Activated CD8-positive, alpha-beta memory T cell treated with anti-CD3 and anti-CD28 coated beads, Interleukin-2, amount 50 U/mL, for 24 hours (primary cell): ENCODE measurements at regions not wholly inside any gene's neighbourhood (a gene's known extent, or its start where the extent isn't known, plus 50 kb on each side); places are given as distances from the start of the nearest gene placed in this dataset.
"Not testable (repeated sequence)": the region's sequence is repeated elsewhere in the genome, so short reads cannot be mapped to it uniquely, and the experiment has no call there.

ENCODE experiments used
- DNase-seq: peaks from one replicate; pipeline ENCODE4 v3.0.0-alpha.2; 2020; ENCODE audit errors: extremely low read depth

DNA sequence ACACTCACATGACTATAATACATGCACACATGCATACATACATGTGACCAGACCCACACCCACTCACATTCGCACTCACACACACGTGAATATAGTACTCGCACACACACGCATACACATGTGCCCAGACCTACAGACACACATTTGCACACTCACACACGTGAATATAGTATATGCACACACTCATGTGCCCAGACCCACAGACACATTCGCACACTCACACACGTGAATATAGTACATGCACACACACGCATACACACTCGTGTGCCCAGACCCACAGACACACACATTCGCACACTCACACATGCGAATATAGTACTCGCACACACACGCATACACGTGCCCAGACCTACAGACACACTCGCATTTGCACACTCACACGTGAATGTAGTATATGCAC is 186.9 kb downstream of the NPIPB11 start:
- not testable (repeated sequence) for DNase-seq

DNA sequence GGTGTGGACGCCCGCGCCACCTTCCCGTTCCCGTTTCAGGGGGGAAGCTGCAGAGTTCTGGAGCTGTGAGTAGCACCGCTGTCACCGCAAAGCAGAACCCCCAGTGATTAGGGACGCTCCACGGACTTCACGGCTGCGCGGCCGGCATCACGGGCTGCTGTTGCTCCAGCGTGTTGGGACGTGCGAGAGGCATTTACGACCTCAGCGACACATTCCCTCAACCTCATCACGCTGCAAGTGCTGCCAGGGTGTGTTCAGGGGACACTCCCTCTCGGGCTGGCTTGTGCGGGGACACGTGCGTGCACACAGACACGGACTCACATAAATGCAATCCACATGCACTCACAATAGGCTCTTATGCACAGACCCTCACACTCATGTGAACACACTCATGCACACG is 187.9 kb downstream of the NPIPB11 start:
- DNase-seq: not testable (repeated sequence)

DNA sequence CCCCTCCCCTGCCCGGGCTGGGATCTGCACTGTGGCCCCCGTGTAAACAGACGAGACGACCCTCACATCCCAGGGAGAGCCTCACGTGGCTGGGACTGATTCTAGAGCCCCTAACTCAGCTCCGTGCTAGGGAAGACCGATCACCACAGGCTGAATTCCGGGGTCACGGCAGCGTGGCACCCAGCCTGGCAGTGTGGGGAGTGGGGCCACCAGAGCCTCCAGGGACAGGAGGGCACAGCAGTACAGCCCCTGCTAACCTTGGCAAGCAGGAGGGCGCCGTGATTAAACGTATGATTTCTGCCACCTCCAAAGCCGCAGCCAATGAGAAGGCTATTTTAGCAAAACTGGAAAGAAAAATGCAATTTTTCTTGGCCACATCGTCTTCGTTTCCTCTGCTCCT is 188.3 kb downstream of the NPIPB11 start:
- DNase-seq: not testable (repeated sequence)

DNA sequence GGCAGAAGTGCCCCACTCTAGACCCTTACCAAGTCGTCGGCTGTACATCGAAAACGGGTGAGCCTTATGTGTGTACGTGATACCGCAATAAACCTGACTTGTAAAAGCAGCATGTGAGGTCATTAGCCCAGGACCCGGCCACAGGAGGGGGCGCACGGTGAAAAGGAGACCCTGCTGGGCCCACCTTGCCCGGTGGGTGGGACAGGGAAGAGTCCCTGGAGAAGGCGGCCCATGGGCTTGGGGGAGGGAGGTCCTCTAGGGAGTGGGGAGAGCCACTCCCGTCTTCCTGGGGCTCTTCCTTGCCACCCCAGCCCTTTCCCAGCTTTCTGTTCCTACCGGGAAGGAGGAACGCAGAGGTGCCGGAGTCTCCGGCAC is 188.8 kb downstream of the NPIPB11 start:
- DNase-seq: not testable (repeated sequence)

DNA sequence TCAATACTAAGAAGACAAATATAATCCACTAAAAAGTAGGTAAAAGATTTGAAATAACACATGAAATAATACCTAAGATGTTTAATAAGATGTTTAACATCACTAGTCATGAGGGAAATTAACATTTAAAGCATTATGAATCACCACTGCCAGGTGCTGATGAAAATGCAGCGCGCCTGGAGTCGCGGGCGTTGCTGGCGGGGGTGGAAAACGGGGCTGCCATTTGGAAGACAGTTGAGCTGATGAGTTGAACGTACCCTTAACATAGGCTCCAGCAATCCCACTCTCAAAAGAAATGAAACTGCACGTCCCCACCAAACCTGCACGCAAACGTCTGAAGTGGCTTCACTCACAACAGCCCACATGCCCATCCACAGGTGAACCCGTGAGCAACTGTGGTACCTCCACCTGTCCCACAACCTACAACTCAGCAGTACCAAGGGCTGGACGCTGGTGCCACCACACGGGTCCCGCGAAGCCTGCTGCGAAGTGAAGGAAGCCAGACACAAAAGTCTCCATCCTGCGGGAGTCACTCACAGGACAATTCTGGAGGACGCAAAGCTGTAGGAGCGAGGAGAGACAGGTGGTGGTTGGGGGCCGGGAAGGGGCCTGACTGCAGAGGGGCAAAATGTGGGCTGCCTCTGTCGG is 189.3 kb downstream of the NPIPB11 start:
- not testable (repeated sequence) for DNase-seq

DNA sequence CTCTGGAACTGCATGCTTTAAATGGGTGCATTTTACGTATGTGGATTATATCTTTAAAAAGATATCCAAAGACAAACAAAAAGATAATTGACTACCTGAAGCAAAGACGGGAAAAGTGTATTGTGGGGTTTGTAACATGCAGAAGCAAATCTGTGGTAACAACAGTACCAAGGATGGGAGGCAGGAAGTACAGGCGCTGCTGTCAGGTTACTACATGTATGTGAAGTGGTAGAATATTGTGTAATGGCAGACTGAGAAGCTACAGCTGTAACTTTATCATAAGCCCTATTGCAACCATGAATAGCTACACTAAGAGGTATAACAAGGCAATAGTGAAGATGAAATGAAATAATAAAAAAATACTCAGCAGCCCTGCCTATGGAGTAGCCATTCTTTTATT is 192.7 kb downstream of the NPIPB11 start:
- DNase-seq: not testable (repeated sequence)

DNA sequence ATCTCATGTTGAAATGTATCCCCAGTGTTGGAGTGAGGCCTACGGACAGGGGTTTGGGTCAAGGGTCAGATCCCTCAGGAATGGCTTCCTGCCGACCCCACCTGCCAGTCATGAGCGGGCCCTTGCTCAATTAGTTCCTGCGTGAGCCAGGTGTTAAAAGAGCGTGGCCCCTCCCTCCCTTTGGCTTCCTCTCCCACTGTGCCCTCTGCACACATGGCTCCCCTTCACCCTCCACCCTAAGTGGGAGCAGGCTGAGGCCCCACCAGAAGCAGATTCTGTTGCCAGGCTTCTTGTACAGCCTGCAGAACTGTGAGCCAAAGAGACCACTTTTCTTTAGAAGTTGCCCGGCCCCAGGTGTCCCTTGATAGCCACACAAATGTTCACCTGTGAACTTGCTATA is 193.3 kb downstream of the NPIPB11 start:
- not testable (repeated sequence) for DNase-seq

DNA sequence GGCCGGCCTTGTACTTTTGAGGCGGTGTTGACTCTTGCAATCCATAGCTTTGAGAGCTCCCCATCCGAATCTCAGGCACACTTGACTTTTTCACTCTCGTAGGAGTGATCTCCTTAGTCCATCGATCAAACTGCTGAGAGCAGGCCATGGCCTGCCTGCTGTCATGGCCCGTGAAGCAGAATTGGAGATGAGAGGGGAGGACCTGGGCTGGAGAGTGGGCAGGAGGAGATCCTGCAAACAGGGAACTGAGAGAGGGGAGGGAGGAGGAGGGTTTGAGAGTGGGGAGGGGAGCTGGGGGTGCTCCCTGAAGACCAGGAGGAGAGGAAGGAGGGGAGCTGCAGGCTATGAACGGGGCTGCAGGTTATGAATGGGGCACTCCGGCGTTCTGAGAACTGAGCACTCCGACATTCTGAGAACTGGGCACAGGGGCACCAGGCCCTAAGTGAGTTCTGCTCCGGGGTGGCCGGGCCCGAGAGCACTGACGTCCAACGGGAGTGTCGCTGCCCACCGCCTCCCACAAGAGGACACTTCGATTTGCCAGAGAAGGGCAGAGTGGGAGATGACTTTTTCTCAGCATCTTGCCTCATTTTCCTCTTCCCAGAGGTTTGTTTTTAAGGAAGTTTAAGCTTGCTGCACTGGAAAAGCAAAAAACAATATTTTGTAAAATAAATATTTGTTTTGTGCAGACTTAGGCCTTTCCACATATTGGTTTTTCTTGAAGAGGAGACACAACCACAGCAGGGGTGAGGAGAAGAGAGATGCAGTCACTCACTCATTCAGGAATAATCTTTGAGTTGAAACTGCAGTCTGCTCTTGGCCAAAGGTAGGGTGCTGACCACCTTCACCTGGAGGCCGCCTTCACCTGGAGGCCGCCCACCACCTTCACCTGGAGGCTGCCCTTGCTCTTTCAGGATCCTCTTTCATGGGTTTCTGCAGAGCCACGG is 194.2 kb downstream of the NPIPB11 start:
- not testable (repeated sequence) for DNase-seq

DNA sequence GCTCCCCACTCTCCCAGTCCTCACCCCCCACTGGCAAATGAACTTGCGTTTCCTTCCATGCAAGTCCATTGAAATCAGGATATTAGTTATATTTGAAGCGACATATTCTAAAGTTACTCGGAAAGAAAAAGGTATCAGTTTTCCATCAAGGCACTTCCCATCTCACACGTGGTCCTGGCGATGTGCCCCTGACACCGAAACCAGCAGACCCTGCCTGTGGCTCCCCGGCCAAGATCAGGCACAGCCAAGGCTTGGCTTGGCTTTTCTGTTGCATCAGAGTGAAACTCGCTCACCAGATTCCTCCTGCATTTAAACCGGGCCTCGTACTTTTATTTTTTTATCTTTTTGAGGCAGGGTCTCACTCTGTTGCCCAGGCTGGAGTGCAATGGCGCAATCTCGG is 195.1 kb downstream of the NPIPB11 start:
- not testable (repeated sequence) for DNase-seq

DNA sequence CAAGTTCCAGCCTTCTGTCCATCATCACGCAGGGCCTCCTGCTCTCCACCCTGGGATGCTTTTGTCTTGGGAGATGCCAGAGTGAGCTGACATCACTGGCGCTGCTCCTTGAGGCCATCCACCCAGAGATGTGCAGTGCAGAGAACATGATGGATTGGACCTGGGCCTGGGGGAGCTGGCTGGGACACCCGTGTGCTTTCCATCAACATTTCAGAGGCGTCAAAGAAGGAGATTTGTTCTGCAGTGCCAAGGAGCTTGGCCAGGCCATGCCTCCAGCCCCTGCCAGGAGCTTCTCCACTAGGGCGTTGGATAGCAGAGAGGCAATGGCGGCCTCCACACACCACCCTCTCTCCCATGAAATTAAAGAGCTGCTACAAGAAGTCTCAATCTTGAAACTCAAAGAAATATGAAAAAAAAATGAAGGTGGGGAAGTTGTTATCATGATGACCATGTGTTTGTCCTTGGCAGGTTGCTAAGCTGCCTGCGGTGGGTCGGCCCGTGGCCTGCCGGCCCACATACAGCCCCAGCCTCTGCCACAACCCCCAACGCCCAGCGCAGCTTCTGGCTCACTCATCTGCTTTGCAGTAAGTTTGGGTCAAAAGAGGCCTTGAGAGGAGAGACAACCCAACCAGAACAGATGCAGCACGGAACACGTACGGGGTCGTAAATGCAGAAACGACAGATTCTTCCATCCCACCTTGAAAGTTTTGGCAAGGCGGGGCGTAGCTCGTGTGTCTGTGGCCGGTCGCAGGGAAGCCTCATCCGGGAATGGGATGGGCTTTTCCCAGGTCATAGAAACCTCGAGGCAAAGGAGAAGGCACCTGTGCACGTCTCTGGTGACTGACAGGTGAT is 196.0 kb downstream of the NPIPB11 start:
- not testable (repeated sequence) for DNase-seq

DNA sequence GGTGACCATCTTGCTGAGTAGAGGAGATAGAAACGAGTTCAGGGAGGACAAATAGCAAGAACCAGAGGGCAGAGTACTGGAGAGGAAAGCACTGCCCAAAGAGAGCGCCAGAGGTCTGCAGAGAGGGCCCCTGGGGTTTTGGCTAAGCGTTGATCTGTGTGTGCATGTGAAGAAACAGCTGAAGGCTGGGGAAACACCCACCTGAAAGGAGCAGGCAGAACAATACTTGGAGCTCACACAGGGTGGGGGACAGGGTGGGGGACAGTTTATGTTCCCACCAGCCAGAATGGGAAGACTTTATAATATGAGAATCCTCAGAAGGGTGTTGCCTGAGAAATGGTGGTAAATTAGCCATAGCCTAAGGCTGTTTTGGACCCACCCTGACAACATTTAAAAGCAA is 200.4 kb downstream of the NPIPB11 start:
- DNase-seq: not testable (repeated sequence)

DNA sequence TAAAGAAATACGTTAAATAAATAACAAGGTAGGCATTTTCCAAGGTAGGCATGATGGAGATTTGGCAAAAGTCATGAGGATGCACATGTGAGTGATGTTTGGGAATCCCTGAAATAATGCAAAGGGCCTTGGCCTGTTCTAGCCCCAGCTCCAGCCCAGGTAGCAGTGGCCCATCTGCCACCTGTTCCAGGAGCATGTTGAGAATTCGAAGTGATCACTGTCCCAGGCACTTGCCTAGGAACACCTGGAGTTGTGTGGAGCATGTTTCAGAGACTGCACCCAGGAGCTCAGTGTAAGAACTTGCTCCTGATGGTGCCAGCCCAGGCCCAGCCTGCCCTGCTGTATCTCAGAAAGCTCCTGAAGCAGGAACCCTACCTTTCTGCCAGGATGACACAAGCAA is 201.4 kb downstream of the NPIPB11 start:
- not testable (repeated sequence) for DNase-seq

DNA sequence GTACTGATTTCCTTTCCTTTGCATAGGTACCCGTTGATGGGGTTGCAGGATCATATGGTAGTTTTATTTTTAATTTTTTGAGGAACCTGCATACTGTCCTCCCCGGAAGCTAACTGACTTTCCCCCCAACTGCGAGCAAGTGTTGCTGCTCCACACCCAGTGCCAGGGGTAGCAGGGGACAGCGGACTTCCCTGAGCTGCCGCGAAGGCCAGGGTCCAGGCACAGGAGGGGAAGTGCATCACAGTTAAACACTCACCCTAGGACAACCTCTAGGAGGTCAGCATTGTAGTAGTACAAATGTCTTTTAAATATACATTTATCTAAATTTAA is 201.7 kb downstream of the NPIPB11 start:
- DNase-seq: no peak

DNA sequence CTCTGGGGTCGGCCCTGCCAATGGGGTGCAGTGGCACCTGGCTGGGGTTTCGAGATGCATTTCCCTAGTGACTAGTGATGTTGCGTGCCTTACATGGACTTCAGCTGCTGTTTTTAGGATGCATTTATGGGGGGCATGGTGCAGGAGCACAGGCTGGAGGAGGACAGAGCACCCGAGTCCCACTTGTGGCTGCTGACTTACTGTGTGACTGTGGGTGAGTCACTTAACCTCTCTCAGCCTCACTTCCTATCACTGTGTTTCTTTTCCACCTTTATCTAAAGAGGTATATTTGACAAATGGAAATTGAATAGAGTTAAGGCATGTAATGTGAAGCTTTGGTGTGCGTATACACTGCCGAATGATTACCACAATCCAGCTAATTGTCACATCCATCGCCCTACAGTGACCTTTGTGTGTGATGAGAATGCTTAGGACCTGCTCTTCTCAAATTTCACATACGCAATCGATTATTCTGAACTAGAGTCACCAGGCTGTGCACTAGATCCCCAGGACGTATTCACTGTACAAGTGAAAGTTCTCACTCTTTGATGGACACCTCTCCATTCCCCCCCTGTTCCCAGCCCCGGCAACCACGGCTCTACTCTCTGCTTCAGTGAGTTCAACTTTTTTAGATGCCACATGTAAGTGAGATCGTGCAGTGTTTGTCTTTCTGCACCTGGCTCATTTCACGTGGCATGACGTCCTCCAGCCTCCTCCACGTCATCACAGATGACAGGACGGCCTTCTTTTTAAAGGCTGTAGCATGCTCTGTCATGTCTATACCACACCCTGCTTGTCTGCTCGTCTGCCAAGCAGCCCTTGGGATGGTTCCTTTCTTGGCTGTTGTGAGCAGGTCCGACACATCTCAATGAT is 202.3 kb downstream of the NPIPB11 start:
- not testable (repeated sequence) for DNase-seq

DNA sequence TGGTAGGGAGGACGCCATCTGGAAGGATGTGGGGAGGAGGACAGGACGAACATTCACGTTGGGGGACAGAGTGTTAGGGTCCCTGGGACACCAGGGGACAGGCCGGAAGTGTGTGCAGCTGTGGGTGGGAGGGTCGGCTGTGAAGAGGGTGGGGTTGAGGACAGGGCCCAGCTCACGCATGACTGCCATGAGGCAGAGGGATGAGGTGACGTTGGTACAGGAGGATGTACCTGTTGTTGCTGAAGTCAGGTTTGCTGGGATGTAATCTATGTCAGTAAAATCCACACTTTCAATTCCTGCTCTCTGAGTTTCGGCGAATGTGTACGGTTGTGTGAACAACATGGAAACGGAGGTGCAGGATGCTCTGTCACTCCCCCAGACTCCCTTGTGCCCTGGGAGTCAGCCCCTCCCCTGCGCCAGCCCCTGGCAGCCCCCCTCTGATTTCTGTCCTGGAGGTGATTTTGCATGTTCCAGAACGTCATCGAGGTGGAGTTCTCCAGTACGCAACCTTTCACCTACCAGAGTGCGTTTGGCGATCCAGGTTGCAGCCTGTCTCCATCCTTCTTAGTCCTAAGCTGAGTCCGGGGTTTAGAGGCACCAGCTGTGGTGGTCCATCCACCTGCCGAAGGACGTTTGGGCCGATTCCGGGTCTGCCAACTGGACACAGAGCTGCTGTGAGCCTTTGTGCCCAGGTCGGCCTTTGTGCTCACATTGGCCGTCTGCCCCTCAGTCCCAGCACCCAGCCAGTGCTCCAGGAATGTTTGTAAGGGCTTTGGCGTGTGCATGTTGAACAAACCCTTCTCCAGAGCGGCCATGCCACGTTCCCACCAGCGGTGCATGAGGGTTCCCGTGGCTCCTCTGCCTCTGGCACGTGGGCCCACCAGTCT is 203.2 kb downstream of the NPIPB11 start:
- not testable (repeated sequence) for DNase-seq

DNA sequence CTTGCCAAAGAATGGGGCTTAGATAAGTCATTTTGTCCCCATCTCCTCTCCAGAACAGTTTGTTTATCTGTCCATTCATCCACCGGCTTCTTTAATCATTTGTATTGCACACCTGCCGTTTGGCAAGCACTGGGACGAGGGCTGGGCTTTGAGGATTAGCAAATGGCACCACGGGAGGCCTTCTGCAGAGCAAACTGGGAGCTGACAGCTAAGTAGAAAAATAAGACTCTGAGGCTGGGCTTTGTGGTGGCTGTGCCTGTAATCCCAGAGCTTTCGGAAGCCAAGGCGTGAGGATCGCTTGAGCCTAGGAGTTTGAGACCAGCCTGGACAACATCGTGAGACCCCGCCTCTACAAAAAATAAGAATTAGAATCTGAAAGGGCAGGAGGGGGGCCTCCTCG is 203.9 kb downstream of the NPIPB11 start:
- DNase-seq: not testable (repeated sequence)

DNA sequence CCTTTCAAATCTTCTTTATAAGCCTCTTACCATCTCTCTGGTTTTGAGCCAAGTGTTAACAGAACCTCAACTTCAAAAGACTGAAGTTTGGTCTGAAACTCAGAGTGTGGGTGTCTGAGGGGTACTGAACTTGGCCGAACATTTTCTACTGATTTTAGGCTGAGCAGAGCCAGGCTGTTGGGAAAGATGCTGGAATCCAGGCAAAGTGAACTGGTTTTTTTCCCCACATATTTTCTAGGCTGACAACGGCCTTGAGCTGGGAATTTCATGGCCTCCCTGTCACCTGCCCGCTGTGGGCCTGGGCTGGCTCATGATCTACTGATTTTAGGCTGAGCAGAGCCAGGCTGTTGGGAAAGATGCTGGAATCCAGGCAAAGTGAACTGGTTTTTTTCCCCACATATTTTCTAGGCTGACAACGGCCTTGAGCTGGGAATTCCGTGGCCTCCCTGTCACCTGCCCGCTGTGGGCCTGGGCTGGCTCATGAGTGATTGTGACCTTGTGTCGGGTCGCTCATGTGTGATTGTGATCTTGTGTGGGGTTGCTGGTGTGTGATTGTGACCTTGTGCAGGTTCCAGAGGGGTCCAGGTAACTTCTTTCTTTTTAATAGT is 204.4 kb downstream of the NPIPB11 start:
- not testable (repeated sequence) for DNase-seq

DNA sequence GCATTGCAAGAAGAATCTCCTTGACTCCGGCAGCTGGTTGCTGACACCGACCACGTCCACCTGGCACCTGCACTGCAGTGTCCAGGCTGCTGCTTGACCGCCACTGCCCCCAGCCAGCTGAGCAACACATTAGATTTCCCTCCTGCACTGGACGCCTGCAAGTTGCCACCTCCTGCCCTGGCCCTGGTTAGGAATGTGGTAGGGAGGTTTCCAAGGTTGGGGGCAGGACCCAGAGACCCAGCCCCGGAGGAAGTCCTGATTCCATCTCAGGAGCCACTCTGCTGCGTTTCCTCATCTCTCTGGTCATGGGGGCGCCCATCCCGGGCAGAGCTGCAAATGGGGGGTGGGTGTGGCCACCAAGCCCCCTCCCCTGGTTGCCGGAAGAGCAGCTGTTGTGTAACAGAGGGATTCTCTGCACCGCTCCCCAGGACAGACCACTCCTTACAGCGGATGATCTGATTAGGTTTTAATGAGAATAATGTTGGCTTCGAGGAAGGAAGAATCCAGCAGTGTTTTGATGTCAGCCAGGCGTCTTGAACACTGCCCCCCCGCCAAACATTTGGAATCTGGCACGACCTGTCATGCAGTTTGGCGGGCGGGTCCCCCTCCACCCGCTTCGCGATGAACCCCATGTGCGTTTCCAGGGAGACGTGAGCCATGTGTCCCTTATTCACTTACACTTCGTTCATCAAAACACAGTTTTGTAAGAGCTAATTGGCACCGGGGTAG is 205.1 kb downstream of the NPIPB11 start:
- DNase-seq: not testable (repeated sequence)

DNA sequence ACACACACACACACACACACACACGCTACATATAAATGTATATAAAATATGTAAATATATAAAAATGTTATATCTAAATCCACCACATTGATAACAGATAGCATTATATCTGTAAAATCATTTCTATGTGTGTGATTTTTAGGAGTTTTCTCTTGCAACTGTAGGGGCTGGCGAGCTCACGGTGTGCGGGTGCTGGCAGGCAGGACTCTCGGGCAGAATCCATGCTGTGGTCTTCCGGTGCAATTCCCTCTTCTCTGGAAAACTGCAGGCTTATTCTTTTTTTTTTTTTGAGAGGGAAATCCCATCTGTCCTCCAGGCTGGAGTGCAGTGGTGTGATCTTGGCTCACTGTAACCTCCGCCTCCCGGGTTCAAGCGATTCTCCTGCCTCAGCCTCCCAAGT is 205.8 kb downstream of the NPIPB11 start:
- not testable (repeated sequence) for DNase-seq
